Adipocyte (in vitro differentiated cells): ENCODE measurements at regions not wholly inside any gene's neighbourhood (a gene's known extent, or its start where the extent isn't known, plus 50 kb on each side); places are given as distances from the start of the nearest gene placed in this dataset.
"Not testable (repeated sequence)": the region's sequence is repeated elsewhere in the genome, so short reads cannot be mapped to it uniquely, and the experiment has no call there.

Experiments
- DNase-seq: peaks from one replicate; pipeline ENCODE4 v3.0.0-alpha.2; 2015; ENCODE audit warnings: low read depth
- H3K27me3 ChIP-seq: replicated peaks from 2 replicates; pipeline ENCODE4 v1.7.0; 2013; ENCODE audit warnings: mild to moderate bottlenecking, low read length, moderate library complexity; ENCODE audit not compliant: control insufficient read depth, insufficient read depth
- H3K36me3 ChIP-seq: 2 replicates; pipeline ENCODE4 v1.7.0; 2013; ENCODE audit warnings: low read length, mild to moderate bottlenecking, moderate library complexity; ENCODE audit not compliant: control insufficient read depth, insufficient read depth, severe bottlenecking
- H3K4me1 ChIP-seq: 2 replicates; pipeline ENCODE4 v1.7.0; 2013; ENCODE audit warnings: mild to moderate bottlenecking, low read length, moderate library complexity; ENCODE audit not compliant: control insufficient read depth, insufficient read depth
- H3K4me3 ChIP-seq: 2 replicates; pipeline ENCODE4 v1.7.0; 2013; ENCODE audit warnings: mild to moderate bottlenecking, low read length, moderate library complexity
- H3K9ac ChIP-seq: 2 replicates; pipeline ENCODE4 v1.7.0; 2013; ENCODE audit warnings: mild to moderate bottlenecking, low read length, moderate library complexity
- H3K9me3 ChIP-seq: 2 replicates; pipeline ENCODE4 v1.7.0; 2013; ENCODE audit warnings: mild to moderate bottlenecking, low read length, moderate library complexity; ENCODE audit not compliant: control insufficient read depth

GRCh38 chr4:144851948-144852347 lies 206.0 kb downstream of the HHIP start:
- Histone ChIP-seq H3K4me3 (no peak overlapping the region), H3K27me3 (no peaks in the 10 kb centered on the region), H3K36me3 (no peaks in the 10 kb centered on the region), H3K9me3 (no peaks in the 10 kb centered on the region), H3K9ac (no peak overlapping the region), H3K4me1 (no peaks in the 10 kb centered on the region)
- DNase-seq, result no peak

- DNase-seq, result no peak
Measured at GRCh38 chr4:144861471-144861870, 215.5 kb downstream of the HHIP start.

GRCh38 chr4:144862210-144862609 lies 216.3 kb downstream of the HHIP start:
- no peaks in the 10 kb centered on the region for H3K4me1 ChIP-seq
- H3K4me3 ChIP-seq, result no peak overlapping the region
- no peaks in the 10 kb centered on the region for H3K27me3 ChIP-seq
- no peak for DNase-seq
- no peak overlapping the region for H3K9ac ChIP-seq
- H3K9me3 ChIP-seq, result peaks cover 11% of the 10 kb centered on the region
- no peaks in the 10 kb centered on the region for H3K36me3 ChIP-seq

More at GRCh38 chr4:144861471-144861870, 215.5 kb downstream of the HHIP start:
- Histone ChIP-seq H3K4me1 (no peaks in the 10 kb centered on the region), H3K9ac (no peak overlapping the region), H3K9me3 (peaks cover 11% of the 10 kb centered on the region), H3K4me3 (no peak overlapping the region), H3K36me3 (no peaks in the 10 kb centered on the region), H3K27me3 (no peaks in the 10 kb centered on the region)

GRCh38 chr4:144864891-144865290 lies 218.9 kb downstream of the HHIP start:
- not testable (repeated sequence) for H3K4me3 ChIP-seq, H3K4me1 ChIP-seq, H3K9me3 ChIP-seq, DNase-seq, H3K27me3 ChIP-seq, H3K9ac ChIP-seq, H3K36me3 ChIP-seq

GRCh38 chr4:144868309-144868708 lies 222.4 kb downstream of the HHIP start:
- no peak for DNase-seq
- no peaks in the 10 kb centered on the region for H3K9me3 ChIP-seq

GRCh38 chr4:144872508-144873225 lies 225.3 kb downstream of the ANAPC10 start:
- Histone ChIP-seq H3K4me1 (peaks cover 3% of the 10 kb centered on the region), H3K4me3 (peak overlapping the region; percentile 32), H3K27me3 (no peaks in the 10 kb centered on the region), H3K9me3 (no peaks in the 10 kb centered on the region), H3K9ac (no peak overlapping the region), H3K36me3 (no peaks in the 10 kb centered on the region)
- DNase-seq, result no peak

More at GRCh38 chr4:144868309-144868708, 222.4 kb downstream of the HHIP start:
- Histone ChIP-seq H3K4me1 (peaks cover 3% of the 10 kb centered on the region), H3K4me3 (no peak overlapping the region), H3K9ac (no peak overlapping the region), H3K36me3 (no peaks in the 10 kb centered on the region), H3K27me3 (no peaks in the 10 kb centered on the region)

- no peaks in the 10 kb centered on the region for H3K27me3 ChIP-seq
- no peaks in the 10 kb centered on the region for H3K9me3 ChIP-seq
- no peak for DNase-seq
- no peak overlapping the region for H3K4me3 ChIP-seq
- no peaks in the 10 kb centered on the region for H3K36me3 ChIP-seq
- H3K9ac ChIP-seq, result no peak overlapping the region
- peaks cover 3% of the 10 kb centered on the region for H3K4me1 ChIP-seq
Measured at GRCh38 chr4:144873226-144873990, 224.6 kb downstream of the ANAPC10 start.

GRCh38 chr4:144894573-144894972 lies 203.4 kb downstream of the ANAPC10 start:
- peak; percentile 44 for DNase-seq
- no peaks in the 10 kb centered on the region for H3K27me3 ChIP-seq
- no peak overlapping the region for H3K4me3 ChIP-seq
- H3K4me1 ChIP-seq, result no peaks in the 10 kb centered on the region
- H3K9ac ChIP-seq, result no peak overlapping the region
- H3K9me3 ChIP-seq, result peaks cover 7% of the 10 kb centered on the region
- no peaks in the 10 kb centered on the region for H3K36me3 ChIP-seq

GRCh38 chr4:144899393-144899792 lies 198.6 kb downstream of the ANAPC10 start:
- peaks cover 8% of the 10 kb centered on the region for H3K4me1 ChIP-seq
- H3K9me3 ChIP-seq, result peaks cover 7% of the 10 kb centered on the region

GRCh38 chr4:144901141-144901540 lies 196.9 kb downstream of the ANAPC10 start:
- Histone ChIP-seq H3K9me3 (peaks cover 3% of the 10 kb centered on the region), H3K9ac (no peak overlapping the region), H3K27me3 (no peaks in the 10 kb centered on the region), H3K36me3 (no peaks in the 10 kb centered on the region), H3K4me1 (peaks cover 10% of the 10 kb centered on the region), H3K4me3 (no peak overlapping the region)
- DNase-seq, result no peak

More at GRCh38 chr4:144899393-144899792, 198.6 kb downstream of the ANAPC10 start:
- H3K27me3 ChIP-seq, result no peaks in the 10 kb centered on the region
- no peaks in the 10 kb centered on the region for H3K36me3 ChIP-seq
- no peak overlapping the region for H3K4me3 ChIP-seq
- no peak overlapping the region for H3K9ac ChIP-seq
- no peak for DNase-seq

GRCh38 chr4:144902614-144903013 lies 195.4 kb downstream of the ANAPC10 start:
- Histone ChIP-seq H3K4me1 (peaks cover 13% of the 10 kb centered on the region), H3K36me3 (no peaks in the 10 kb centered on the region), H3K27me3 (no peaks in the 10 kb centered on the region), H3K9me3 (peaks cover 3% of the 10 kb centered on the region), H3K4me3 (no peak overlapping the region), H3K9ac (no peak overlapping the region)
- no peak for DNase-seq
